Transverse colon (tissue), 4 donors: ENCODE measurements at regions not wholly inside any gene's neighbourhood (a gene's known extent, or its start where the extent isn't known, plus 50 kb on each side); places are given as distances from the start of the nearest gene placed in this dataset.

ENCODE experiments used
- POLR2A ChIP-seq: fragments of 450-650 bp; IDR thresholded peaks from one replicate; pipeline ENCODE4 v1.6.1; 2016; ENCODE audit warnings: antibody characterized with exemption, mild to moderate bottlenecking, moderate library complexity
- POLR2AphosphoS5 ChIP-seq, 3 donors: sonication (generic); formaldehyde crosslinking; IDR thresholded peaks; one replicate each; pipeline ENCODE4 v1.6.1; 2016; ENCODE audit warnings: antibody characterized with exemption in 3 of 3
- TF ChIP-seq, protein P1 (sequence below), 5 experiments: fragments of 200-600 bp in 3 of 5; fragments of 450-650 bp in 2 of 5; sonication (generic) in 3 of 5; IDR thresholded peaks; 1 replicate in 2 of 5; 2 replicates in 3 of 5; pipeline ENCODE4 v1.5.1; 2016 to 2017; ENCODE audit warnings: antibody characterized with exemption in 5 of 5, inconsistent platforms in 3 of 5, mild to moderate bottlenecking in 2 of 5, moderate library complexity in 1 of 5

DNA sequence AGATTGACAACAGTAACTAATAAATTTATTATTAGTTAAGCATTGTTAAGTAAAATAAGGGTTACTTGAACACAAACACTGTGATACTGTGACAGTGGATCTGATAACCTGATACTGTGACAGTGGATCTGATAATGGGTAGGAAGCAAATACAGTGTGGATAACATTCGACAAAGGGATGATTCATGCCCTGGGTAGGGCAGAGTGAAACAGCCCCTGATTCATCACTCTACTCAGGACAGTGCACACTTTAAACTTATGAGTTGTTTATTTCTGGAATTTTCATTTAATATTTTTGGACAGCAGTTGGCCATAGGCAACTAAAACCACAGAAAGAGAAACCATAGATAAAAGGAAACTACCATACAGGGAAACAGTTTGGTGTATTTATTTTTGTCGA, 60.8 kb upstream of the CTSC start:
- TF ChIP-seq POLR2AphosphoS5 (IDR thresholded peaks at IDR 0.05) (no peak), POLR2A (no peak)
- TF ChIP-seq, protein P1, sequence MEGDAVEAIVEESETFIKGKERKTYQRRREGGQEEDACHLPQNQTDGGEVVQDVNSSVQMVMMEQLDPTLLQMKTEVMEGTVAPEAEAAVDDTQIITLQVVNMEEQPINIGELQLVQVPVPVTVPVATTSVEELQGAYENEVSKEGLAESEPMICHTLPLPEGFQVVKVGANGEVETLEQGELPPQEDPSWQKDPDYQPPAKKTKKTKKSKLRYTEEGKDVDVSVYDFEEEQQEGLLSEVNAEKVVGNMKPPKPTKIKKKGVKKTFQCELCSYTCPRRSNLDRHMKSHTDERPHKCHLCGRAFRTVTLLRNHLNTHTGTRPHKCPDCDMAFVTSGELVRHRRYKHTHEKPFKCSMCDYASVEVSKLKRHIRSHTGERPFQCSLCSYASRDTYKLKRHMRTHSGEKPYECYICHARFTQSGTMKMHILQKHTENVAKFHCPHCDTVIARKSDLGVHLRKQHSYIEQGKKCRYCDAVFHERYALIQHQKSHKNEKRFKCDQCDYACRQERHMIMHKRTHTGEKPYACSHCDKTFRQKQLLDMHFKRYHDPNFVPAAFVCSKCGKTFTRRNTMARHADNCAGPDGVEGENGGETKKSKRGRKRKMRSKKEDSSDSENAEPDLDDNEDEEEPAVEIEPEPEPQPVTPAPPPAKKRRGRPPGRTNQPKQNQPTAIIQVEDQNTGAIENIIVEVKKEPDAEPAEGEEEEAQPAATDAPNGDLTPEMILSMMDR (IDR thresholded peaks at IDR 0.05), result no peak
